GM18508 (cell line): ENCODE measurements at regions not wholly inside any gene's neighbourhood (a gene's known extent, or its start where the extent isn't known, plus 50 kb on each side); places are given as distances from the start of the nearest gene placed in this dataset.
"Not testable (repeated sequence)": the region's sequence is repeated elsewhere in the genome, so short reads cannot be mapped to it uniquely, and the experiment has no call there.

Experiments used
- ATAC-seq: cut with Tn5 transposase; IDR thresholded peaks from one replicate; pipeline ENCODE4 v1.9.1; 2021; ENCODE audit warnings: moderate number of reproducible peaks; ENCODE audit not compliant: insufficient read depth, unreplicated experiment

DNA sequence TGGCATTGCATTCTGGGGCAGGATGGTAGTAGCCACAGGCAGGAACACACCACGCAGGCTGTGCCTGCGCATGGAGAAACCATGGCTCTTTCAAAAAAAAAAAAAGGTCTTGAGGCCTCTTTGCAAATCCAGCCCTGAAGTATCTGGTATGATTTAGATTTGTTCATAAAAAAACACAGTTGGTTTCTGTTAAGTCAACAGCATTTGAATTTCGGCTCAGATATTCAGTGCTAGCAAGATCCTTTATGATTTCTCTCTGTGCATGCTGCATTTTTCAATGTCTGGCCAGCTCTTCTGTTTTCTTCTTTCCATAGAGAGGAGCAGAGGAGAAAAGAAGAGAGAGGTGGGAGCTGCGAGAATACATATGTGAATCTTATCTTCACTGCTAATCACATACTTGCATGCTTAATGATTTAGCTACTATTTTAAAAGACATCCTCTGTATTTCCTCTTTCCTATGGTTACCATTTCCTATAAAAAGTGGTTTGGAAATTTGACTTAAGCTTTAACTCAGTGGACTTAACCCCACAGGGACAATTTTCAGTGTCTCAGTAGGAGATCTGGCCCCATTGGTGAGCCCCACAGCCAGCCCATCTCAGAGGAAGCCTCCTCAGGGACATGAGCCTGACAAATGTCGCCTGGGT lies 214.3 kb upstream of the APCDD1 start:
- ATAC-seq, result no peak

- ATAC-seq, result no peak
Observed at GRCh38 chr18:10240973-10241372, 213.5 kb upstream of the APCDD1 start.

- ATAC-seq, result no peak
Observed at GRCh38 chr18:10241579-10241978, 212.9 kb upstream of the APCDD1 start.

GRCh38 chr18:10242936-10243680 lies 211.3 kb upstream of the APCDD1 start:
- ATAC-seq, result no peak

DNA sequence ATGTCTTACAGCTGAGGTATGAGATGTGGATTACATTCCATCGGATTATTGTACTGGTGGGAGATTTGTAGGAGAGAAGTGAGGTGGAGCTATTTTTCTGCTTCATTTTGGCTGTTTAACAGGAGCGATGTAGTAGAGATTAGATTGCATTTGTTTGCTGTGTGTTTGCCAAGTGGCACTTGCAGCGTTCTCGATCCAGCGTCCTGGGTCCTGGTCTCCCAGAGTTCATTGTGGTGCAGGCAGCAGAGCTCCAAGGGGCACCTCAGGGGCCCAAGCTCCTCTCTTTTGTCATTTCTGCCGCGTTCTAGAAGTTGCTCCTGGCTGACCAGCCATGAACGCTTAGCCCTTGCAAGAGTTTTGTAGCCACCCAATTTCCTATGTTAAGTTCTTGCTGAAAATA lies 210.1 kb upstream of the APCDD1 start:
- ATAC-seq, result no peak

DNA sequence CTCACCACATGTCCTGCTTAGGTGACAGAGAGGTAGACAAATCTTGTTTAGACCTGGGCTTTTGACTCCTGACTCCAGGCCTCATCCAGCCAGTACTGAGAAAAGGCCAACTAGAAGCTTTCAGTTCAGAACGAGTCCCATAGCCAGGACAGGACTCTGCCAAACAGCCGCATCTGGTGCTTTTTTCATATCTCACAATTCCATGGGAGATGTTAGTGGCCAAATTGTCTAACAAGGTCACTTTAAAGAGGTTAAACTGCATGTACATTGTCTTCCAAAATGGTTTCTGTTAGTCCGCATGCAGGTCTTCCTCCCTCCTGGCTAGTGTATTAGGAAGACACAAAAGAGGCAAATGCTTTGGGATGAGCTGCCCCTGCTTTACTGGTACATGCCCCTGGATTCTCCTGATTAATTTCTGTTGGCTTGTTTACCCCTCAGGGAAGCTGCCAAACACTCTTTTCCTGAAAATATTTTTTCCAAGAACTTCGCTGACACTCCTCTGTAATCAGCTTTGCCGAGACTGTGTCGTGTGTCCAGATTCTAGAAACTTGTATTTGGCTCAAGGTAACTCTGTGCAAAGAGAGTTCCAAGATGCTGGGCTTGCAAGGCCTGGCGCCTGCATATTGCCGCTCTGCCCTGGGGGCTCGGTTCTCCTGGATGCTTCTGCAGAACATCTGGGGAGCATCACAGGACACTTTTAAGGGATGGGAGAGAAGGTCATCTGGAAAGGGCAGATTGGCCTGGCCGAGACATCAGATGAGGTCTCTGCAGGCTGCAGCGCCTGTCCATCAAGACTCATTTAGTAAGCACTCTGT lies 209.2 kb upstream of the APCDD1 start:
- ATAC-seq, result no peak

DNA sequence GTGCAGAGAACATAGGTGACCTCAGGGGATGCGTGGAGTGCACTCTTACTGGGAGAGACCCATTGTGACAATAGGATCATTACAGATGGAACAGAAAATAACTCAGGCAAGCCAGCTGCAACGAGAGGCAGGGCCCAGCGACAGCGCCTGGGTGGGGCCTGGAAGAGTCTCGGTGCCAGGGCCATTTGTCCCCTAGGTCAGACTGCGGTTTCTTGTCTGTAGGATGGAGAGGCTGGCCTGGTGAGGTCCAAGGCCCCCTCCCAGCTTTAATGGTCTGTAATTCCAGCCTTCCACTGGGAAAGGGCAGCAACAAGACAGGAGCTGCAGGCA lies 208.6 kb upstream of the APCDD1 start:
- no peak for ATAC-seq

DNA sequence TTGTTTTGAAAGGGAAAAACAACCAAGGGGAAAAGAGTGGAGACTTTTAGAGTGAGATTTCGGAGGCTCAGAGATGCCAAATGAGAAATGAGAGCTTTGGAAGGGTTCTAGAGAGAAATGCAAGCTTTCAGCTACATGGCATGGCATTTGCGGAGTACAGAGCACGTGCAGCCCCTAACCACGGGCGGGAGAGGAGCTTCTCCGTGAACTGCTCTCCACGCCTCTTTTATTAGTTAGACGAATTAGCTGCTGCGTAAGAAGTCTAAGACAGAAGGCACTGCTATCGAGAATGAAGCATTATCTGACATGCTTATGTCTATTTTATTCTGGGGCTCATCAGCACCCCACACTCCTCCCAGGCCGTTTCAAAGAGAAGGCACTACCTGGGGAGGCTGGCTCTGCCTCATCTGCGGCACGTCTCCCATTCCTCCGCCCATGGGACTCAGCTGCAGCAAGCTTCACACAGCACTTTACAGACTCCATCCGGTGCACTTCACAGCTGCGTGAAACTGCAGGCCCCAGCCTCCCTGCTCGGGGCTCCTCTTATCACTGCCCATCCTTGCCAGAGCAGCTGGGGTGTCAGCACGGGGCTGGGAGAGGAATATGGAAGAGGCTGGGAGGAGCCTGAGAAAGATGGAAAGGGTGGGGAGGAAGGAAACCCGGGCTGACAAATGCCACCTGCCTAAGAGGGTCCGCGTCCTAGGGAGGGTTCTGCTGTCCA lies 207.3 kb upstream of the APCDD1 start:
- no peak for ATAC-seq

DNA sequence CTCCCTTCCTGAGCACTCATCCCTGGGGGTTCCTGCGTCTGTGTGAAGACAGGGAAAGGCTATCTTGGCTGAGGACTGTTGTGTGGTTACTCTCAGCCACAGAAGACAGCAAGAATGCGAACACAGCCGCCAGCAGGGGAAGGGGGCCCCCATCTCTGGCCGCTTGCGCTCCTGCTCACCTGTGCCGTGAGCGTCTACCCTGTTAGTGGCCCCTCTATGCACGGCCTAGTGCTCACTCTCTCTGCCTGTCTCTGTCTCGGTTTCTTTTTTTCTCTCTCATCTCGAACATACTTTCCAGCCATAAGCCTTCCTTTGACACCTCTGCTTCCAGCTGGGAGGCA lies 206.7 kb upstream of the APCDD1 start:
- ATAC-seq, result no peak

DNA sequence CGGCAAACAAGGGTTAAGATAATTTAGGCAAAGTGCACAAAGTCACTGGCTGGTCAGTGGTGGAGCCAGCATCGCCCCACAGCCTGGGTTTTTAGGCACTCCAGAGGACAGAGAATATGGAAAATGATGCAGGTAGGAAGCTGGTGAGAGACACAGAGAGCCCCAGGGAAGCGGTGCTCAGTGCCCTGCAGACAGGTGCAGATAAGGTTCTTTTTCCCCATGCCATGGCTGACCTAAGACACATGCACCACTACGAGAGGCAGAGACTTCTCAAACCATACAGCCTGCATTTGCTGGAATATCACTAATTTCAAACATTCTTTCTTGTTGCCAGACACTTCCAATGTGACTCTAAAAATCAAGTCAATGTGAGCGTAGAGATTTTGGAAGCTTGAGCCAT lies 205.7 kb upstream of the APCDD1 start:
- ATAC-seq, result no peak

DNA sequence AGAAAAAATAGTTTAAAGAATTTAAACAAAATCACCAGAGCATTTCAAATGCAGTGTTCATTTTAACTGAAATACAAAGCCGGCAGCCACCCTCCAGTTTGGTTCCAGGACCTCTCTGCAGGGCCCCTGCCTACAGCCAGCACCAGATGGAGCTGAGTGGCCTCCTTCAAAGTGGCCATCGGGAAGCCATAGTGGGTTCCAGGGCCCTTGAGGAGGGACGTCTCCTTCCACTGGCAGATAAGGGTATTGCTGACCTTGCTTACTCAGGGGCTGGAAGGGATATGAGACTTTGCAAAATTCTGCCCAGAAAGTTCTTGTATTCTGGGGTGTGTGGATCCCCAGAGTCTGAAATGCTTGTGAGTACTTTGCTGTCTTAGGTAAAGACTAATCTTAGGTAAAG lies 205.2 kb upstream of the APCDD1 start:
- ATAC-seq, result no peak

DNA sequence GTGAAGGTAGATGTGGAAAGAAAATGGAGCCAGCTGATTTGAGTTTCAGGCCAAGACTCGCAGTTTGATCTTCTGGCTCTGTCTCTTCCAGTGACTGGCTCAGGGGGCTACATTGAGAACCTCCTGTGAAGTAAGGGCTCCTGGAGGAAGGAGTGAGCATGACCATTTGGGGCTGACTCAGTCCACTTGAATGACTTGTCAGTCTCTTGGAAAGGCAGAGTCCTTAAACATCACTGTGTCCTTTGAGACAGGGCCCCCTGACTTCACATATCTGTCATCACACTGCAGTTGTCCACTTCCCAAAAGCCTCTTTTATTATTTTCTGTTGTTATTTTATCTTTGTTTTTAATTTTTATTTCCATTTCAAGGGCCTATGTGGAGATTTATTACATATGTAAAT lies 204.6 kb upstream of the APCDD1 start:
- no peak for ATAC-seq

DNA sequence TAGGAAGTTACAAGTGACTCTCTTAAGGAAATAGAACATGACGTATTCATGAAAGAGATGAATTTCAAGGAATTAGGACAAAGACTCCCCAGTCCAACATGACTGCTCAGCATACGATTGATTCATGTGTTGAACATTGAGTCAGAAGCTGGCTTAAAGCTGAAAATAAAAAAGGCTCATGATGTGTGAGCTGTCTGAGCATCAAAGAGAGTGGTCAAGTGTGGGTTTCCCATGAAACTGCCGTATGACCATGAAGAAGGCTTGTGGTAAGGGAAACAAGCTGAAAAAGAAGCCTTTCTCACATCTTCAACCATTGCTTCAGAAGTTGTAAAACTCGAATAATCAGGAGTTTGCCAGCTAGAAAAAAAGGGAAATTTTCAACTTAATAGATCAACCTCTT lies 201.9 kb upstream of the APCDD1 start:
- no peak for ATAC-seq

DNA sequence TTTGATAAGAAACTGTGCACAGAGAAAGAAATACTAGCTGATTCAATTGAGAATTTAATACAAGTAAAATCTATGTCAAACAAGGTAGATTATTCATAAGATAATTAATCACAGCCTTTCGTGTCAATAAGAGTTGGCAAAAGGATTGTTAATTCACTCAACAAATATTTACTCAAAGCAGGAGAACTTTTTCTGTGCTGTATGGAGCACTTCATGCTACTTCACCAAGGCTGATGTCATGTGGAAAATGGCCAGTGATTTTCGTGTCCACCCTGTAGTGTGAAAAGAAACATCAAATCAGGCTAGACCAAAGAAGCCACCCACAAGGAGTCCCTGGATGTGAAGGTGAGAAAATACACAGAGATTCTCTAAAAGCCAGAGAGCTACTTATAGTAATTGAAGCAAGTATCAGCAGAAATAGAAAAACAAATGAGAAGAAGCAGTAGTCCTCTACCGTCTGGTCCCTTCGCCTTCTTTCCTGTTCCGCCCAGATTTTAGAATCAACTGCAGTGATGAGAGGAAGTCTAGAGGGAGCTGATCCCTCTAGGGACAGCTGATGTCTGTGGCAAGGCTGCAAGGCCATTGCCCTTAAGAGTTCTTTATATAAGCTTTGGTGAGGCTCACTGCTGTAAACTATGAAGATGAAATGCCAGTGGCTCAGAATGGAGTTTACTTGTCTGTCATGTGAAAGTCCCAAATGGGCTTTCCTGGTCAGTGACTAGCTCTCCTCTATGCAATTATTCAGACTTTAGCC lies 201.3 kb upstream of the APCDD1 start:
- no peak for ATAC-seq

DNA sequence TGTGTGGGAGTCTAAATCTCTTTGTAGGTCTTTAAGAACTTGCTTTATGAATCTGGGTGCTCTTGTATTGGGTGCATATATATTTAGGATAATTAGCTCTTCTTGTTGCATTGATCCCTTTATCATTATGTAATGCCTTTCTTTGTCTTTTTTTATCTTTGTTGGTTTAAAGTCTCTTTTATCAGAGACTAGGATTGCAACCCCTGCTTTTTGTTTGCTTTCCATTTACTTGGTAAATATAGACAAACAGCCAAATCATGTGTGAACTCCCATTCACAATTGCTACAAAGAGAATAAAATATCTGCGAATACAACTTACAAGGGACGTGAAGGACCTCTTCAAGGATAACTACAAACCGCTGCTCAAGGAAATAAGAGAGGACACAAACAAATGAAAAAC lies 198.2 kb upstream of the APCDD1 start:
- ATAC-seq, result not testable (repeated sequence)

- no peak for ATAC-seq
Observed at GRCh38 chr18:10258836-10259474, 195.5 kb upstream of the APCDD1 start.

- ATAC-seq, result no peak
Observed at GRCh38 chr18:10259901-10260300, 194.5 kb upstream of the APCDD1 start.

DNA sequence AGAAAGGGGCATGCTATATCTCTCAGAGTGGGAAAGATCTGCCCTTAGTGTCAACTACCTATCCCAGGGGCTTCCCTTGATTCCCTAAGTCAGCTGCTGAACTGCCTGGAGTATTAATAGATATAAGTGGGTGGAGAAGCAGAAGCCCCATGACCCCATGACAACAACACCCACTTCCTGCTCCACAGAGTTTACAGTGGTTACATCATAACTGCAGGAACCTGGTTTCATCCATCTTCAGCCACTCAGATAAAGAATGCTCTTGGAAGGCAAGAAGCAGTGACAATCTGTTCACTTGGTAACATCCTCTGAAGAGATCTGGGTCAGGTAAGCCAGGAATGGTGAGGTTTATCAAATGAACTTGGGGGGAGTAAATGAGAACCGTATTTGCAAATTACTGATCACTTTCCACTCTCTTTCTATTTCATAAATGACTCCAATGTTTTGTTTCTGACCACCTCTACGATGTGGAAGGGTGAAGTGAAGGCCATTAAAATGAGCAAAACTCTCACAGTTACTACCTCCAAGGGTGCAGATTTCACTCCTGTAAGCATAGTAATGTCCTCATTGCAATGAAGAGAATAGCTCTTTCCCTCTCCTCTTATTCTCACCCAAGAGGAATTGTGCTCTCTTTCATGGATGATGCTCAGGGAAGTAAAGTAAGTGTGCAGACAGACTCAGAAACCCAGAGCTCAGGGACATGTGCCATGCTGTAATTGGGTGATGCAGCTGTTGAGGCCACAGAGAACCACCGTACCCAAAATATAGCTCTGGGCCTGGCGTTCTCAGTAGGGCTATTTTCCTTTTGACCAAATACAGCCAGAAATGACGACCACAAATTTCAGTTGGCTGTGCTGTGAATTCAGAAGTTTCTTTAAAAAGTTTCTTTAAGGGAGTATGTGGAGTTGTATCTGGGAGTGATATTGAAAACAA lies 192.8 kb upstream of the APCDD1 start:
- ATAC-seq, result no peak

- no peak for ATAC-seq
Observed at GRCh38 chr18:10262566-10262965, 191.9 kb upstream of the APCDD1 start.
